Thyroid gland (tissue), 4 donors: ENCODE measurements at regions not wholly inside any gene's neighbourhood (a gene's known extent, or its start where the extent isn't known, plus 50 kb on each side); places are given as distances from the start of the nearest gene placed in this dataset.
"Not testable (repeated sequence)": the region's sequence is repeated elsewhere in the genome, so short reads cannot be mapped to it uniquely, and the experiment has no call there.

ENCODE experiments used
- DNase-seq, 2 donors: peaks; one replicate each; pipeline ENCODE4 v3.0.0-alpha.2; 2019
- H3K27ac ChIP-seq, 3 donors: fragments of 200-600 bp; sonication (generic); 1 replicate in 2 of 3; 2 replicates in 1 of 3; pipeline ENCODE4 v1.5.1; 2016 to 2019; ENCODE audit warnings: mild to moderate bottlenecking in 1 of 3, moderate library complexity in 1 of 3
- H3K27me3 ChIP-seq: fragments of 200-600 bp; sonication (generic); one replicate; pipeline ENCODE4 v1.5.1; 2019
- H3K36me3 ChIP-seq, 2 donors: fragments of 200-600 bp; sonication (generic); one replicate each; pipeline ENCODE4 v1.5.1; 2016 to 2019
- H3K4me1 ChIP-seq, 2 donors: fragments of 200-600 bp; sonication (generic); one replicate each; pipeline ENCODE4 v1.5.1; 2017 to 2019
- H3K4me3 ChIP-seq, 3 donors: fragments of 200-600 bp; sonication (generic); replicated peaks in 1 of 3; 1 replicate in 2 of 3; 2 replicates in 1 of 3; pipeline ENCODE4 v1.5.1; 2016; ENCODE audit warnings: mild to moderate bottlenecking in 1 of 3
- H3K9me3 ChIP-seq: fragments of 200-600 bp; sonication (generic); one replicate; pipeline ENCODE4 v1.5.1; 2017
- POLR2A ChIP-seq, 2 donors: fragments of 450-650 bp; IDR thresholded peaks; one replicate each; pipeline ENCODE4 v1.6.1; 2017; ENCODE audit warnings: antibody characterized with exemption in 2 of 2, mild to moderate bottlenecking in 2 of 2, moderate library complexity in 1 of 2
- WGBS, 2 donors: methylation state at CpG; one replicate each; pipeline ENCODE4 v1.1.5; 2017; 5-methylcytosine and 5-hydroxymethylcytosine counted together
- intact Hi-C: fragments of 100-400 bp; cut with DNase I; formaldehyde crosslinking; loops from one replicate; pipeline ENCODE4 v1.15.1; 2023
- TF ChIP-seq, protein P1 (sequence below), 6 experiments: fragments of 200-600 bp in 3 of 6; fragments of 450-650 bp in 3 of 6; sonication (generic) in 3 of 6; IDR thresholded peaks; one replicate each; pipeline ENCODE4 v1.5.1; 2016 to 2019; ENCODE audit warnings: antibody characterized with exemption in 6 of 6, mild to moderate bottlenecking in 2 of 6, inconsistent platforms in 1 of 6, moderate library complexity in 1 of 6

DNA sequence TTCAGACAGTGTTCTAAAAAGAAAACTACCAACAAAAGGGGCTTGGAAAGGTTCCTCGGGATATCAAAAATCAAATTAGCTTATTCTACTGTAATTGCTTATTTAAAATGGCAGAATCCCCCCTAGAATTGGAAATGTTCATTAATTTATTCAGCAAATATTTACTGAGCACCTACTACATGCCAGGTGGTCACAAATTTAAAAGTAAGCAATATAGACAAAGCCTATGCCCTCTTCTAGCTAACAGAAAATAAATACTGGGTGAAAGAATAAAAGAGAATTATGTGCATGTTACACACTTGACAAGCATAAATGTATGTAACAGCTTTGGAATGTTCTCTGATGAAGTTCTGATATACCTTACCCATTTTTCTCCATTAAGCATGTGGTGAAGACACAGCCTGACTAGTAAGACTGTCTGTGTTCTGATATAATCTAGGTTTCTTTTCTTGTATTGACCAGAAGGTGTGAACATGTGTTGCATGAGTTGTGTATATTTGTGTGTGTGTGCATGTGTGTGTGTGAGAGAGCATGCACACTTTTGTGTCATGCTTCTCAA lies 606.7 kb upstream of the CITED2 start:
- intact Hi-C loops = no loop called here
- Histone ChIP-seq H3K27ac (peak overlapping the region; percentile 88 to 98 (median 89)), H3K4me1 (peaks cover 45 to 57% of the 10 kb centered on the region in 2 donors), H3K27me3 (no peaks in the 10 kb centered on the region), H3K36me3 (no peaks in the 10 kb centered on the region), H3K9me3 (no peaks in the 10 kb centered on the region), H3K4me3 (no peak overlapping the region)
- 62 to 70% methylated on average over 1 of the region's 1 CpG for WGBS, 2 donors
- TF ChIP-seq POLR2A (IDR thresholded peaks at IDR 0.05) = no peak
- TF ChIP-seq, protein P1, sequence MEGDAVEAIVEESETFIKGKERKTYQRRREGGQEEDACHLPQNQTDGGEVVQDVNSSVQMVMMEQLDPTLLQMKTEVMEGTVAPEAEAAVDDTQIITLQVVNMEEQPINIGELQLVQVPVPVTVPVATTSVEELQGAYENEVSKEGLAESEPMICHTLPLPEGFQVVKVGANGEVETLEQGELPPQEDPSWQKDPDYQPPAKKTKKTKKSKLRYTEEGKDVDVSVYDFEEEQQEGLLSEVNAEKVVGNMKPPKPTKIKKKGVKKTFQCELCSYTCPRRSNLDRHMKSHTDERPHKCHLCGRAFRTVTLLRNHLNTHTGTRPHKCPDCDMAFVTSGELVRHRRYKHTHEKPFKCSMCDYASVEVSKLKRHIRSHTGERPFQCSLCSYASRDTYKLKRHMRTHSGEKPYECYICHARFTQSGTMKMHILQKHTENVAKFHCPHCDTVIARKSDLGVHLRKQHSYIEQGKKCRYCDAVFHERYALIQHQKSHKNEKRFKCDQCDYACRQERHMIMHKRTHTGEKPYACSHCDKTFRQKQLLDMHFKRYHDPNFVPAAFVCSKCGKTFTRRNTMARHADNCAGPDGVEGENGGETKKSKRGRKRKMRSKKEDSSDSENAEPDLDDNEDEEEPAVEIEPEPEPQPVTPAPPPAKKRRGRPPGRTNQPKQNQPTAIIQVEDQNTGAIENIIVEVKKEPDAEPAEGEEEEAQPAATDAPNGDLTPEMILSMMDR (IDR thresholded peaks at IDR 0.05) = no peak
- no peak for DNase-seq

DNA sequence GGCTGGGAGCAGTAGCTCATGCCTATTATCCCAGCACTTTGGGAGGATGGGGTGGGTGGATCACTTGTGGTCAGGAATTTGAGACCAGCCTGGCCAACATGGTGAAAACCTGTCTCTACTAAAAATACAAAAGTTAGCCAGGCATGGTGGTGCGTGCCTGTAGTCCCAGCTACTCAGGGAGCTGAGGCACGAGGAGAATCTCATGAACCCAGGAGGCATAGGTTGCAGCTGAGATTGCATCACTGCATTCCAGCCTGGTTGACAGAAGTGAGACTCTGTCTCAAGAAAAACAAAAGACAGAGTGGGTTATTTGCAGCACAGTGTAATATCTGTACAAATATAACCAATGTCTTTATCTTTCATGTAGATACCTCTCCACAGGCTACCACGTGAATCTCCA lies 606.2 kb upstream of the CITED2 start:
- intact Hi-C loops = not testable (repeated sequence)

DNA sequence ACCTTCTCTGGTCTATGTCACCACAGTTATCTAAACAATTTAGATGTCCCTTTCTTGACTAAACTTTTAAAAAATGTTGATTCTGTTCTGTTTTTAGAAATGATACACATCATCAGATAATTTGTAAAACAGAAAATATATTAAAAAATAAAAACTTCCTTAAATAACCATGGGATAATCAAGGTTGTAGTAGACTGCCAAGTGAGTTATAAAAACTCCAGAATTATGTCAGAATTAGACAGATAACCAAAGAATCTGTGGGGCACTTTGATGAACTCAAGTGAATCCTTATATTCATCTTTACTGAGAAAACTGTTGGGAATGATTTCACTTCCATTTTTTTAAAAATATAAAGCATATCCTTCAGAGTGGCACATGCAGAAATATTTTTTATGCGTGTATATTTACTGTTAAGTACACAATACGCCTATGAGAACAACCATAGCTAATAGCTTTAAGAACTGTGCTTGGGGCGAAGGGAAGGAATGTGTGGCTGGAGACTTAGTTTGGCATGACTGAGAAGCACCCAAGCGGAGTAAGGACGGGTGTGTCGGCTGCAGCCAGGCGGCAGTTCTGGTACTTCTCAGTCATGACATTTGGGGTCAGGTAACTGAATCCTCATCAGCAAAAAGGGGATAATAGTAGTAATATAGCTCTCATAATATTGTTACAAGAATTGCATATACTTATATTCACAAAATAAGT lies 604.7 kb upstream of the CITED2 start:
- Histone ChIP-seq H3K36me3 (no peaks in the 10 kb centered on the region), H3K4me1 (peaks cover 61 to 75% of the 10 kb centered on the region in 2 donors), H3K9me3 (no peaks in the 10 kb centered on the region), H3K4me3 (no peak overlapping the region), H3K27me3 (no peaks in the 10 kb centered on the region), H3K27ac (peak overlapping the region; percentile 89 to 98 (median 97))
- TF ChIP-seq POLR2A (IDR thresholded peaks at IDR 0.05) = peak in 1 of 2 donors; percentile 39
- TF ChIP-seq, protein P1 (IDR thresholded peaks at IDR 0.05) = peak in 1 of 6 experiments; percentile 38
- intact Hi-C loops = loop anchor here (10.0 kb wide), 1 partner anchor 604 kb away; the partner anchor contains the start of gene CITED2
- peak; percentile 88 to 91 for DNase-seq
- WGBS, 2 donors = 30 to 50% methylated on average over 7 of the region's 7 CpGs

More for the DNA sequence above, 606.2 kb upstream of the CITED2 start:
- peaks cover 49 to 61% of the 10 kb centered on the region in 2 donors for H3K4me1 ChIP-seq
- peak; percentile 89 to 90 for DNase-seq
- peak overlapping the region; percentile 89 to 98 (median 97) for H3K27ac ChIP-seq
- not testable (repeated sequence) for H3K36me3 ChIP-seq, H3K4me3 ChIP-seq, H3K9me3 ChIP-seq, H3K27me3 ChIP-seq
- 25 to 30% methylated on average over 3 of the region's 3 CpGs for WGBS, 2 donors
- peak in 1 of 2 donors; percentile 31 for TF ChIP-seq POLR2A (IDR thresholded peaks at IDR 0.05)

DNA sequence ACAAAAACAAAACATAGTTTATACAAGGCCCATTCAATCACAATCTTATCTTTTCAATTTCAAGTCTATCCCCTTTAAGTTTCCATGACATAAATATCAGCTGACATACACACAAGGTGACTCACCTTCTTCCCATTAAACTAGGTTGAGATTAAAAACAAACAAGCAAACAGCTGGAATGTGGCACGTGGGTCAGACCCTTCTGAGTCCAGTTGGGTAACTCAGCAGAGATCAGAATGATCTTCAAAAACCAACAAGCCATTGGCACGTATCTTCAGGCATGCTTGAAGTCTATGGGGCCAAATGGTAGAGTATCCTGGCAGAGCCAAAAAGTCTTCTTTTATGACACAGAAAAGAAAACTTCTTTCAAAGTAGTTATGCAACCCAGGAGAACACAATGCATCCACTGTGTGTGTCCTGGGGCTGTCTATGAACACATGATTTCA lies 603.5 kb upstream of the CITED2 start:
- intact Hi-C loops = loop anchor here (10.0 kb wide), 1 partner anchor 603 kb away; the partner anchor contains the start of gene CITED2
- DNase-seq = peak; percentile 92 to 93
- H3K9me3 ChIP-seq = no peaks in the 10 kb centered on the region
- no peak overlapping the region for H3K4me3 ChIP-seq
- TF ChIP-seq, protein P1 (IDR thresholded peaks at IDR 0.05) = no peak
- peak in 1 of 2 donors; percentile 30 for TF ChIP-seq POLR2A (IDR thresholded peaks at IDR 0.05)
- H3K4me1 ChIP-seq = peaks cover 67 to 78% of the 10 kb centered on the region in 2 donors
- H3K27ac ChIP-seq = peak overlapping the region; percentile 89 to 98 (median 97)
- H3K27me3 ChIP-seq = no peaks in the 10 kb centered on the region
- 32 to 44% methylated on average over 2 of the region's 2 CpGs for WGBS, 2 donors
- no peaks in the 10 kb centered on the region for H3K36me3 ChIP-seq

DNA sequence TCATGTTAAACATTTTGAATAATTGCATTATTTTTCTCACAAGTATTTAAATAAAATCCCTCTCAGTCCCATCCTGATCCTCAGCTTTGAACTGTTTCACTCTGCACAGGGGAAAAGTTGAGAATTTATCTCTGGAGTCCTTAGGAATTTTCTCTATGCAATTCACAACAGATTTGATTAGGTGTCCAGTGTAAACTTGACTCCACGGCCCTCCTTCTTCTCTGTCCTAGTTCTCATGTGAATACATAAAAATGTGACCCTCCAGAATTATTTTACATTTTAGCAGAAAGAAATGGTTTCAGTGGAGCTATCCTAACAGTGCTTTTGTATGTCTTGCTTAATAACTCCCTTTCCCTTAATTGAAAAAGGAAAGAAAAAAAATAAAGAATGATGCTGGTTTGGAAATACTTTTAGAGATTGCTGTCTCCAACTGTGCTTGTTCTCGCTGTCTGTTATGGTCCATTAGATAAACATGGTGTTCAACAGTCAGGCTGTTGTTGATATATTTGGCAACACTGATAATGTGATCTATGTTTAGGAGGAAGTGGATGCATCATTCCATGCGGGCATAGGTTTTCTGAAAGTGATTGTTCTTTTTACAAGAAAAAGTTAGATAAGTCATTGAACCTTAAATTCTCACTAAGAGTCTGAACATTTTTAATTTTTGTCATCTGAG lies 599.4 kb upstream of the CITED2 start:
- Histone ChIP-seq H3K27me3 (no peaks in the 10 kb centered on the region), H3K36me3 (no peaks in the 10 kb centered on the region), H3K4me1 (peaks cover 38 to 41% of the 10 kb centered on the region in 2 donors), H3K27ac (peak overlapping the region in 2 of 3 donors; percentile 32 to 57), H3K4me3 (no peak overlapping the region), H3K9me3 (no peaks in the 10 kb centered on the region)
- WGBS, 2 donors = 42 to 43% methylated on average over 3 of the region's 3 CpGs
- intact Hi-C loops = loop anchor here (10.0 kb wide), 1 partner anchor 599 kb away; the partner anchor contains the start of gene CITED2
- no peak for DNase-seq
- TF ChIP-seq, protein P1 (IDR thresholded peaks at IDR 0.05) = no peak
- no peak for TF ChIP-seq POLR2A (IDR thresholded peaks at IDR 0.05)
